ENCODE measurements at regions not wholly inside any gene's neighbourhood (a gene's known extent, or its start where the extent isn't known, plus 50 kb on each side); places are given as distances from the start of the nearest gene placed in this dataset.

DNA sequence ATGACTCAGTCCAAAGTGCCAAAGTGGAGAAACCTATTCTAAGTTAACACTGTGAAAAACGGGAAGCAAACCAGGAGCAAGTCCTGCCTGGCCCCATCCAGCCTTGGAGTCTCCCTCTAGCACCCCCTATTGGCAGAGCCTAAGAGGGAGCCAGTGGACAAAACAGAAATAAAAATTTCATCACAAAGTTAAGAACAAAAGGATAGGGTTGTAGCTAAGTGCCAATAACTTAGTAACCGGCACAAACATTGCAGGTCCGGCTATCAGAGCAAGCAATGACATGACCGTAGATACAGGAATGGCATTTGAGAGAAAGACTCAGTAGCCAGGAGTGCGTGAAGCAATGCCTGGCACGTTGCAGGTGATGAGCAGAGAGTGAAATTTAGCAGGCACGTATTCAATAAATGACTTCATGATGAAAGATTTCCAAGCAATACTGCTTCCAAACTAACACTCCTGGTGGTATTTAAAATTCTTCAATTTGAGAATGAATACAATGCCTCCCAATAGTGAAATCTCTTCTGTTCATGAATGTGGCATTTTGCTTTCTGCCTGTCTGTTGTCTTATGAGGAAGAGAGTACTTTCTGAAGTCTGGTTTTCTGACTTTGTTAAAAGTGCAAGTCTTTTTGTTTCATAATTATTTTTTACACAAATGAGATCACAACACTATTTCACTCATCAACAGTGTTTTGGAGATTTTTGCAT lies 391.0 kb downstream of the OMA1 start:
- Mint-ChIP-seq H3K36me3 (peaks cover 2% of the 10 kb centered on the region), H3K27me3 (ENCODE audit: insufficient read depth, low read depth) (peaks cover 2% of the 10 kb centered on the region), H3K9me3 (no peaks in the 10 kb centered on the region), H3K4me1 (peaks cover 12% of the 10 kb centered on the region), H3K27ac (no peak overlapping the region), H3K4me3 (no peak overlapping the region)
- DNase-seq (ENCODE audit: low spot score), result peak; percentile 81
- Histone ChIP-seq H3K4me1 (peaks cover 56% of the 10 kb centered on the region), H3K4me3 (no peak overlapping the region), H3K27ac (no peak overlapping the region), H3K9ac (no peak overlapping the region), H2AFZ (replicated peaks) (peak overlapping the region; percentile 45), H3K36me3 (no peaks in the 10 kb centered on the region), H3K9me3 (ENCODE audit: low read depth) (no peaks in the 10 kb centered on the region), H3K79me2 (ENCODE audit: low read depth) (no peaks in the 10 kb centered on the region), H4K20me1 (ENCODE audit: low read depth) (peaks cover 8% of the 10 kb centered on the region), H3K4me2 (peak overlapping the region; percentile 6), H3F3A (ENCODE audit: low read depth) (peaks cover 41% of the 10 kb centered on the region), H3K27me3 (no peaks in the 10 kb centered on the region)
- TF ChIP-seq CTCF (IDR thresholded peaks at IDR 0.05) (peak; percentile 86), EZH2phosphoT487 (IDR thresholded peaks at IDR 0.05) (no peak), EZH2 (IDR thresholded peaks at IDR 0.05) (no peak)

GRCh38 chr1:58154256-58154655 lies 392.3 kb downstream of the OMA1 start:
- H4K20me1 ChIP-seq (ENCODE audit: low read depth), result peaks cover 8% of the 10 kb centered on the region
- H2AFZ ChIP-seq (replicated peaks), result no peak overlapping the region
- H3K27me3 ChIP-seq, result no peaks in the 10 kb centered on the region
- H3K9ac ChIP-seq, result no peak overlapping the region
- no peak overlapping the region for H3K27ac Mint-ChIP-seq
- no peak for TF ChIP-seq EZH2phosphoT487 (IDR thresholded peaks at IDR 0.05)
- TF ChIP-seq EZH2 (IDR thresholded peaks at IDR 0.05), result no peak
- TF ChIP-seq CTCF (IDR thresholded peaks at IDR 0.05), result no peak
- DNase-seq (ENCODE audit: low spot score), result no peak
- peaks cover 47% of the 10 kb centered on the region for H3K4me1 ChIP-seq
- H3K9me3 Mint-ChIP-seq, result no peaks in the 10 kb centered on the region
- peaks cover 4% of the 10 kb centered on the region for H3K27me3 Mint-ChIP-seq (ENCODE audit: insufficient read depth, low read depth)
- peaks cover 9% of the 10 kb centered on the region for H3K4me1 Mint-ChIP-seq
- H3K4me3 ChIP-seq, result no peak overlapping the region
- no peaks in the 10 kb centered on the region for H3K9me3 ChIP-seq (ENCODE audit: low read depth)
- H3F3A ChIP-seq (ENCODE audit: low read depth), result peaks cover 31% of the 10 kb centered on the region
- H3K79me2 ChIP-seq (ENCODE audit: low read depth), result no peaks in the 10 kb centered on the region
- H3K4me2 ChIP-seq, result no peak overlapping the region
- no peak overlapping the region for H3K4me3 Mint-ChIP-seq
- no peaks in the 10 kb centered on the region for H3K36me3 ChIP-seq
- peaks cover 2% of the 10 kb centered on the region for H3K36me3 Mint-ChIP-seq
- no peak overlapping the region for H3K27ac ChIP-seq

GRCh38 chr1:58152697-58153096 lies 393.8 kb downstream of the OMA1 start:
- DNase-seq (ENCODE audit: low spot score), result no peak
- Histone ChIP-seq H3K27me3 (no peaks in the 10 kb centered on the region), H3K4me2 (no peak overlapping the region), H3F3A (ENCODE audit: low read depth) (peaks cover 15% of the 10 kb centered on the region), H3K27ac (no peak overlapping the region), H3K9me3 (ENCODE audit: low read depth) (no peaks in the 10 kb centered on the region), H3K79me2 (ENCODE audit: low read depth) (no peaks in the 10 kb centered on the region), H4K20me1 (ENCODE audit: low read depth) (peaks cover 1% of the 10 kb centered on the region), H3K4me1 (peaks cover 32% of the 10 kb centered on the region), H2AFZ (replicated peaks) (no peak overlapping the region), H3K9ac (no peak overlapping the region), H3K4me3 (no peak overlapping the region), H3K36me3 (no peaks in the 10 kb centered on the region)
- peaks cover 9% of the 10 kb centered on the region for H3K4me1 Mint-ChIP-seq
- H3K27me3 Mint-ChIP-seq (ENCODE audit: insufficient read depth, low read depth), result peaks cover 7% of the 10 kb centered on the region
- no peak overlapping the region for H3K4me3 Mint-ChIP-seq
- H3K27ac Mint-ChIP-seq, result no peak overlapping the region
- H3K36me3 Mint-ChIP-seq, result peaks cover 2% of the 10 kb centered on the region
- TF ChIP-seq EZH2 (IDR thresholded peaks at IDR 0.05) (no peak), CTCF (IDR thresholded peaks at IDR 0.05) (no peak), EZH2phosphoT487 (IDR thresholded peaks at IDR 0.05) (no peak)
- no peaks in the 10 kb centered on the region for H3K9me3 Mint-ChIP-seq

Measured in neural progenitor cell (in vitro differentiated cells).